Stimulated activated CD8-positive, alpha-beta memory T cell treated with anti-CD3 and anti-CD28 coated beads, Interleukin-7, amount 100 ng/mL, for 48 hours (primary cell): ENCODE measurements at regions not wholly inside any gene's neighbourhood (a gene's known extent, or its start where the extent isn't known, plus 50 kb on each side); places are given as distances from the start of the nearest gene placed in this dataset.
"Not testable (repeated sequence)": the region's sequence is repeated elsewhere in the genome, so short reads cannot be mapped to it uniquely, and the experiment has no call there.

Source experiments
- DNase-seq, 2 donors: peaks; one replicate each; pipeline ENCODE4 v3.0.0-alpha.2; 2020; ENCODE audit warnings: low read depth in 1 of 2; ENCODE audit errors: extremely low read depth in 1 of 2

GRCh38 chr12:9543341-9543740 lies 64.4 kb downstream of the KLRB1 start:
- not testable (repeated sequence) for DNase-seq

- DNase-seq: not testable (repeated sequence)
Measured at GRCh38 chr12:9542827-9543226, 64.9 kb downstream of the KLRB1 start.

- not testable (repeated sequence) for DNase-seq
Measured at GRCh38 chr12:9515925-9516324, 91.8 kb downstream of the KLRB1 start.

- DNase-seq: not testable (repeated sequence)
Measured at GRCh38 chr12:9512695-9513094, 95.0 kb downstream of the KLRB1 start.

DNA sequence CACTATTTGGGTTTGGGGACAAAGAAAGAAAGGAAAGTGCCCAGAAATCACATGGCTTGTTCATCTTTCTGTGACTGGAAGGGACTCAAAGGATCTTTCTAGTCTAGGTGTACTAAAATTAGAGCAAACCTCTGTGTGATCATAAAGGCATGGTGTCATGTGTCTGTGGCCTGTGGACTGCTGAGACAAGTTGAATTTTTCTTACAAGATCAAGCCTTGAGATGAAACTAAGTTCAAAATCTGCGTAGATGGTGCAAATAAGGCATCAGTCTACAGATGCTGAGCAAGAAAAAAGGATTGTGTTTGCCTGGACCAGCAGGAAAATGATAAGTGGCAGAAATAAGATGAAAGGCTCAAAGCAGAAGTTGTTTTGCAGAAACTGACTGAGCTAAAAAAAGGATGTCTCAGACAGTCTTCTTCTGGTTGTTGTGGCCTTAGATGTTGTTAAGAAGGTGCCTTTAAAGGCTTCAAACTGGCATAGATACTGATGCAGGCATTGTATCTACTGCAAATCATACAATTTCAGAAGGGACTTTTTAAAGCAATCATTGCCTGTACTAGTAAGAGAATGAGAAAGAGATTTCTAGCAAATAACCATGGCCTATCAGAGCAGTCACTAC lies 97.2 kb downstream of the KLRB1 start:
- DNase-seq: not testable (repeated sequence)

- DNase-seq: no peak
Measured at GRCh38 chr12:9509464-9510161, 98.1 kb downstream of the KLRB1 start.

DNA sequence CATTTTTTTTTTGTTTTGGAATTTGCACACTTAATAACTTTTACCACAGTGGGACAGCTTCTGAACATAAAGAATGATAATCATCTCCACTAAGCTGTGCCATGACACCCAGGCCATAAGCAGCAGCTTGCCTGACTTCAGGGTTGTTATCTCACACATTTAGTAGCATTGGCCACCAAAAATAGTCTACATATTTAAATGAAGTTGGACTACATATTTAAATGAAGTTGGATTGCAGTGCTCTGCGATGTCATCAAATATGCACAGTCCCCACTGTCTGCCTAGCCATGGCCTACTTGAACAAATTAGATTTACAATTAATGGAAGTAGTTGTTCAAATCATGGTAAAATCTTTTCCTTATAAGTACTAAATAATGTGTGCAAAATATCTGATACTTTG lies 101.0 kb downstream of the KLRB1 start:
- no peak for DNase-seq

DNA sequence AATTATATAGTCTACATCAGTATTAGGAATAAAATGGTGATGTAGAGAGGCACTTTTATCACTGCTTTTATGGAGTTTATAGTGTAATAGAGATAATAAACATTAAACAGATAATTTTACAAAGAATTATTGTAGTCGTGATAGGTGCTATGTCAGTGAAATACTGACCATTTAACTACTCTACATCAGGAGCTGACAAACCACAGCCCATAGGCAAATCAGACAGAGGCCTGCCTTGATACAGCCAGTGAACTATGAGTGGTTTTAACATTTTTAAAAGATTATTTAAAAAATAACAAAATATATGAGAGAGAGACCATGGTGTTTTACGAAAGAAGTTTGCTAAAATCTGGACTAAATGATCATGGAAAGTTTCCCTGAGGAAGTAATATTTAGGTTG lies 104.3 kb downstream of the KLRB1 start:
- DNase-seq: not testable (repeated sequence)

GRCh38 chr12:9502845-9503244 lies 104.9 kb downstream of the KLRB1 start:
- DNase-seq: not testable (repeated sequence)

DNA sequence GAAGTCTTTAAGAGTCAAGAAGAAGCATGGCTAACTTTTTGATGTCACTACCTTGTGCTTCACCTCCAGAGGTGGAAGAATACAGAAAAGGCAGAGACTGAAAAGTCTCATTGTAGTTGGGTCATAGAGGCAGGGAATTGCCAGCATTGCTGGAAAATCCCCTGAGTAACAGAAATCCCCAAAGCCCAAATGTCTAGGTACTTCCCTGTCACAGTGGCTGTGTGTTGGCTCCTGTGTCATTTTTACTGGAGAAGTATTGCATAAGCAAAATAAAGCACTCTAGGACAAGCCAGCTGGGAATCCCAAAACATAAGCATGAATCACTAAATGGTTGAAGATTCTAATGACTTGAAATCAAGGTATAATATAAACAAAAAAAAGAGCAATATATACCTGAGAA lies 114.4 kb downstream of the KLRB1 start:
- not testable (repeated sequence) for DNase-seq

DNA sequence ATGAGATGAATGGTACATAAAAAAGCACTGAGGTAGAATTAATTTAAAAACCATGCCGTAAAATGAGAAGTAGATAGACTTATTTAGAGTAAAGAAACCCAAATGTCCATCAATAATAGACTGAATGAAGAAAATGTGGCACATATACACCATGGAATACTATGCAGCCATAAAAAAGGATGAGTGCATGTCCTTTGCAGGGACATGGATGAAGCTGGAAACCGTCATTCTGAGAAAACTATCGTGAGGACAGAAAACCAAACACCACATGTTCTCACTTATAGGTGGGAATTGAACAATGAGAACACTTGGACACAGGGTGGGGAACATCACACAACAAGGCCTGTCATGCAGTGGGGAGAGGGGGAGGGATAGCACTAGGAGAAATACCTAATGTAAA lies 126.4 kb downstream of the KLRB1 start:
- not testable (repeated sequence) for DNase-seq

- DNase-seq: not testable (repeated sequence)
Measured at GRCh38 chr12:9474197-9474596, 133.5 kb downstream of the KLRB1 start.

DNA sequence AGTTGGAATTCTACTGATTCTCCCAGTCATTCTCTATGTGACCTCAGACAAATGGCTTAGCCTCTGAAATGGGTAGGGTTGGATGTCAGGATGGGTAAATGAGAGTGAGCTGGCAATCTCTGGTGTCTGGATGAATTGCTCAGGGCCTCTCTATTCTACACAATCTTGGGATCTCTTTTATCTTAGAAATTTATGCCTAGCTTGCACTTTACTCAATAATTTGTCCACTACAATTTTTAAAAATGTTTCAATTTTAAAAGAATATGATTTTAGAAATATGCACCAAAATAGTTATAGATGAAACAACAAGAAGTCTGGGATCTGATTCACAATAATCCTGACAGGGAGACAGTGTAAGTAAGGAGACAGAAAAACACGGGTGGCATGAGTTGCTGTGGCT lies 134.1 kb downstream of the KLRB1 start:
- not testable (repeated sequence) for DNase-seq

GRCh38 chr12:9471501-9471900 lies 136.2 kb downstream of the KLRB1 start:
- DNase-seq: not testable (repeated sequence)

DNA sequence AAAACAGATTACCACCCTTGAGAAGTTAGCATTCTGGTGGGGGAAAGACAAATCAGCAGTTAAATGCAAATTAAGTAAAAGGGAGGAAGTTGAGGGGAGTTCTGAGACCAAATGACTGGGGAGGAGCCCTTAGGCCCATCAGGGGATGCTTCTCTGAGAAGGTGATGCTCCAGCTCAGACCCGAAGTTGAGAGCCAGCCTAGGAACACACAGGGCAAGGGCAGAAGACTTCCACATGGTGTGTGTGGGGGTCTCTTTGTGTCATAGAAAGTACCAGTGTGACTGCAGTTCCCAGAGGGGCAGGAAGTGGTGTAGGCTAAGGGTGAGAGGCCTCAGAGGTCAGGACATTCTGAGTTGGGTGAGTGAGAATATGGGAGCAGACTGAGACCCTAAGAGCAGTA lies 137.3 kb downstream of the KLRB1 start:
- not testable (repeated sequence) for DNase-seq

DNA sequence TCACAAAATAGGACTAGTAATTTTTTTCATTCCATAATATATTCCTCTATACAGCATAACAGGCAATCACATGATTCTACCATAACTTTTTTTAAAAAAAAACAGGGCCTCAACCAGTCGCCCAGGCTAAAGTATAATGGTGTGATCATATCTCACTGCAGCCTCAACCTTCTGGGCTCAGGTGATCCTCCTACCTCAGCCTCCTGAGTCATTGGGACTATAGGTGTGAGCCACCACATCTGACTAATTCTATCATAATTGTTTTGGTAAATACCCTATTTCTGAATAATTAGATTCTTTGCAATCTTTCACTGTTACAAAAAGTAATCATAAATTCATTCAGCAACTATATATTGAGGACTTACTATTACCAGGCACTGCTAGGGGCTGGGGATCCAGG lies 137.8 kb downstream of the KLRB1 start:
- not testable (repeated sequence) for DNase-seq

DNA sequence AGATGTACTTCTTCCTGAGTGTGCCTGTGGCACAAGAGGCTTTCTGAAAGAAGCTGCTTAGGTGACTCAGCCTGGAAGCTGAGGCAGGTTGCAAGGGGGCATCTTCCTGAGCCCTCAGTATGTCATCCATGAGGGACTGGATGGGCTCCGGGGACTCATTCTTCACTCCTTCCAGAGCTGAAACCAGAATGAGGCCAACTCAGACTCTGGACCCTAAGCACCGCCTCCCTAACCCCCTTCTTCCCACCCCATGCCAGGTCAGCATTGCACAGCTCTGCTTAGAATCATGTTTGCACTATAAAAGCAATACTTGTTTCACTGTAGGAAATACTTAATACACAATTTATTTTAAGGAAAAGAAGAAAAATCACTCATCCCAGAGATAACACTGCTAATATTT lies 138.3 kb downstream of the KLRB1 start:
- not testable (repeated sequence) for DNase-seq

- DNase-seq: not testable (repeated sequence)
Measured at GRCh38 chr12:9468998-9469397, 138.7 kb downstream of the KLRB1 start.

DNA sequence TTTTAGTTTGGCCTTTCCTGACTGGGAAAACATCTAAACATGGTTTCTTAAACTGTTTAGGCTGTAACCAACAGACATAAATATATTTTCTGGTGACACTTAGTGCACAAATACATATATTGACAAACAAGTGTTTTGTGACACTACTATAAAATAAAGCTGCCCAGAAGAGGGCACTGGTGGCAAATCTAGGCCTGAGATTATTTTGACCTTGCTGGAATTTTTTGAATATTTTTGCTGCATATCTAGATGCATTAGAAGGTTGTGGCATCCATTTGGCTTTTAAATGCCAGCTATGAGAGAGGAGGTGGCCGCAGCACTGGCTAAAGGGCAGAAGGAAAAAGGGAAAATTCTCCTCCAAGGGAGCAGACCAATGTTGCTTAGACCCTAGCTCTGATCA lies 139.6 kb downstream of the KLRB1 start:
- not testable (repeated sequence) for DNase-seq

DNA sequence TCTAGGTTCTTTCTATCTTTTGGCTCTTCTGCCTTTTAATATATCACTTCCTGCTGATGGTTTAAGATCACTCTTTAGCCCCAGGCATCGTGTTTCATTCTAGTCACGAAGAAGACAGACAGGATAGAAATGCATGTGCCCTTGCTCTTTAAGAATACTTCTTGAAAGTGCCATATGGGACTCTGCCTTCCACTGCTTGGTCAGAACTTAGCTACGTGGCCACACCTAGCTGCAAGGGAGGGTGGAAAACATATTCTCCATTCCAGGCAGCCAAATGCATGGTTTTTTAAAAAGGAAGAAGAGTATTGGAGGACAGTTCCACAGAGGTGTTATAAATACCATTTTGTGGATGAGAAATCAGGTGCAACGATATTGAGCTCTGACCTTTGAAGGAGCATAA lies 143.3 kb downstream of the KLRB1 start:
- DNase-seq: no peak

DNA sequence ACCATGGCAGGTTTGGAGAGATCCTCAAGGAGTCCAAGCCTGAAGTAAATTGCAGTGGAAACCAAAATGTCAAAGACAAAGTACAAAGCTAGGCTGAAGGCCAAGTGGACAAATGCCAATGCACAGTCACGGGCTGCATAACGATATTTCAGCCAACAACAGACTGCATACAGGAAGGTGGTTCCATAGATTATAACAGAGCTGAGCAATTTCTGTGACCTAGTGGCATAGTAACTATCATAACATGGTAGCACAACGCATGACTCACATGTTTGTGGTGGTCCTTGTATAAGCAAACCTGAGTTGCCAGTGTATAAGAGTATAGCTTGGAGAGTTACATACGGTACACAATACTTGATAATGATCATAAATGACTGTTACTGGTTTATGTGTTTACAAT lies 152.2 kb downstream of the KLRB1 start:
- not testable (repeated sequence) for DNase-seq

DNA sequence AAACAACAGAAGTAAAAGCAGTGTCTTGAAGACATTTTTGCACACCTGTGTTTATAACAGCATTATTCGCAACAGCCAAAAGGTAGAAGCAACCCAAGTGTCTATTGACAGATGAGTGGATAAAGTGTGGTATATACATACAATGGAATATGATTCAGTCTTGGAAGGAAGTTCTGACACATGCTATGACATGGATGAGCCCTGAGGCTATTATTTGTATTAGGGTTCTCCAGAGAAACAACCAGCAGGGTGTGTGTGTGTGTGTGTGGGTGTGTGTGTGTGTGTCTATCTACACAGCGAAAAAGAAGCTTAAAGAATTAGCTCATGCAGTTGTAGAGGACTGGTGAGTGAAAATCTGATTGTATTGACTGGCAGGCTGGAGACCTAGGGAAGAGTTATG lies 153.7 kb downstream of the KLRB1 start:
- DNase-seq: not testable (repeated sequence)
